NCI-H2171 (cell line): ENCODE measurements at regions not wholly inside any gene's neighbourhood (a gene's known extent, or its start where the extent isn't known, plus 50 kb on each side); places are given as distances from the start of the nearest gene placed in this dataset.
"Not testable (repeated sequence)": the region's sequence is repeated elsewhere in the genome, so short reads cannot be mapped to it uniquely, and the experiment has no call there.

Source experiments
- DNase-seq: peaks from one replicate; lab custom pipeline; 2025; lab: John Stamatoyannopoulos, UW

GRCh38 chr12:107497231-107497630 lies 188.4 kb upstream of the PWP1 start:
- no peak for DNase-seq

GRCh38 chr12:107500307-107500706 lies 185.3 kb upstream of the PWP1 start:
- no peak for DNase-seq

- DNase-seq = no peak
These were observed 183.9 kb upstream of the PWP1 start for GRCh38 chr12:107501681-107502080.

- no peak for DNase-seq
These were observed 182.3 kb upstream of the PWP1 start for GRCh38 chr12:107503129-107503855.

- no peak for DNase-seq
These were observed 181.4 kb upstream of the PWP1 start for GRCh38 chr12:107503887-107504885.

- DNase-seq = no peak
These were observed 176.2 kb upstream of the PWP1 start for GRCh38 chr12:107509421-107509820.

- no peak for DNase-seq
These were observed 175.4 kb upstream of the PWP1 start for GRCh38 chr12:107510211-107510610.

GRCh38 chr12:107511292-107511691 lies 174.3 kb upstream of the PWP1 start:
- DNase-seq = no peak

GRCh38 chr12:107512391-107512790 lies 173.2 kb upstream of the PWP1 start:
- no peak for DNase-seq

- no peak for DNase-seq
These were observed 172.4 kb upstream of the PWP1 start for GRCh38 chr12:107513184-107513583.

- no peak for DNase-seq
These were observed 171.8 kb upstream of the PWP1 start for GRCh38 chr12:107513636-107514400.

GRCh38 chr12:107514887-107515445 lies 170.6 kb upstream of the PWP1 start:
- DNase-seq = no peak

GRCh38 chr12:107515446-107515958 lies 170.1 kb upstream of the PWP1 start:
- no peak for DNase-seq

GRCh38 chr12:107517816-107518215 lies 167.8 kb upstream of the PWP1 start:
- not testable (repeated sequence) for DNase-seq

GRCh38 chr12:107518868-107519267 lies 166.7 kb upstream of the PWP1 start:
- DNase-seq = no peak

- DNase-seq = no peak
These were observed 165.4 kb upstream of the PWP1 start for GRCh38 chr12:107519906-107520859.

GRCh38 chr12:107521826-107522355 lies 163.7 kb upstream of the PWP1 start:
- DNase-seq = no peak

- DNase-seq = no peak
These were observed 162.7 kb upstream of the PWP1 start for GRCh38 chr12:107522692-107523477.

- no peak for DNase-seq
These were observed 161.6 kb upstream of the PWP1 start for GRCh38 chr12:107523775-107524535.
